Liver (tissue), 3 donors: ENCODE measurements at regions not wholly inside any gene's neighbourhood (a gene's known extent, or its start where the extent isn't known, plus 50 kb on each side); places are given as distances from the start of the nearest gene placed in this dataset.

ENCODE experiments used
- EGR1 ChIP-seq, 2 donors: IDR thresholded peaks; 2 replicates each; pipeline ENCODE4 v1.6.1; 2016 to 2018; ENCODE audit warnings: antibody characterized with exemption in 2 of 2, low read depth in 2 of 2
- GABPA ChIP-seq, 2 donors: IDR thresholded peaks in 1 of 2; conservative IDR thresholded peaks in 1 of 2; 2 replicates each; pipeline ENCODE4 v1.6.1; 2016; ENCODE audit warnings: antibody characterized with exemption in 2 of 2, mild to moderate bottlenecking in 1 of 2, moderate library complexity in 1 of 2
- JUND ChIP-seq, 2 donors: IDR thresholded peaks; 2 replicates each; pipeline ENCODE4 v1.6.1; 2016; ENCODE audit warnings: antibody characterized with exemption in 2 of 2
- RAD21 ChIP-seq, 2 donors: IDR thresholded peaks; 2 replicates each; pipeline ENCODE4 v1.6.1; 2016; ENCODE audit warnings: antibody characterized with exemption in 2 of 2, mild to moderate bottlenecking in 2 of 2
- REST ChIP-seq: IDR thresholded peaks from 2 replicates; pipeline ENCODE4 v1.6.1; 2016; ENCODE audit warnings: antibody characterized with exemption, mild to moderate bottlenecking
- RXRA ChIP-seq, 2 donors: IDR thresholded peaks; 2 replicates each; pipeline ENCODE4 v1.6.1; 2017 to 2018; ENCODE audit warnings: antibody characterized with exemption in 2 of 2, mild to moderate bottlenecking in 1 of 2
- TAF1 ChIP-seq: conservative IDR thresholded peaks from 2 replicates; pipeline ENCODE4 v1.6.1; 2016; ENCODE audit warnings: antibody characterized with exemption, mild to moderate bottlenecking
- YY1 ChIP-seq: IDR thresholded peaks from 2 replicates; pipeline ENCODE4 v1.6.1; 2016; ENCODE audit warnings: antibody characterized with exemption, mild to moderate bottlenecking
- TF ChIP-seq, protein P1 (sequence below): fragments of 150-350 bp; IDR thresholded peaks from 2 replicates; pipeline ENCODE4 v1.5.1; 2017; ENCODE audit warnings: improper control_type of control experiment, low read depth, low read length; ENCODE audit not compliant: missing input control
- TF ChIP-seq, protein P2 (sequence below): IDR thresholded peaks from 2 replicates; pipeline ENCODE4 v1.6.1; 2016; ENCODE audit warnings: antibody characterized with exemption
- TF ChIP-seq, protein P3 (sequence below): IDR thresholded peaks from 2 replicates; pipeline ENCODE4 v1.6.1; 2016; ENCODE audit warnings: antibody characterized with exemption
- donor health status: healthy.
- donor health status: healthy.

- TF ChIP-seq, protein P1, sequence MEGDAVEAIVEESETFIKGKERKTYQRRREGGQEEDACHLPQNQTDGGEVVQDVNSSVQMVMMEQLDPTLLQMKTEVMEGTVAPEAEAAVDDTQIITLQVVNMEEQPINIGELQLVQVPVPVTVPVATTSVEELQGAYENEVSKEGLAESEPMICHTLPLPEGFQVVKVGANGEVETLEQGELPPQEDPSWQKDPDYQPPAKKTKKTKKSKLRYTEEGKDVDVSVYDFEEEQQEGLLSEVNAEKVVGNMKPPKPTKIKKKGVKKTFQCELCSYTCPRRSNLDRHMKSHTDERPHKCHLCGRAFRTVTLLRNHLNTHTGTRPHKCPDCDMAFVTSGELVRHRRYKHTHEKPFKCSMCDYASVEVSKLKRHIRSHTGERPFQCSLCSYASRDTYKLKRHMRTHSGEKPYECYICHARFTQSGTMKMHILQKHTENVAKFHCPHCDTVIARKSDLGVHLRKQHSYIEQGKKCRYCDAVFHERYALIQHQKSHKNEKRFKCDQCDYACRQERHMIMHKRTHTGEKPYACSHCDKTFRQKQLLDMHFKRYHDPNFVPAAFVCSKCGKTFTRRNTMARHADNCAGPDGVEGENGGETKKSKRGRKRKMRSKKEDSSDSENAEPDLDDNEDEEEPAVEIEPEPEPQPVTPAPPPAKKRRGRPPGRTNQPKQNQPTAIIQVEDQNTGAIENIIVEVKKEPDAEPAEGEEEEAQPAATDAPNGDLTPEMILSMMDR, result no peak
- no peak for TF ChIP-seq REST
- no peak for TF ChIP-seq TAF1
- TF ChIP-seq JUND (IDR thresholded peaks at IDR 0.05), result no peak
- no peak for TF ChIP-seq GABPA (IDR thresholded peaks at IDR 0.05 in 1 of 2, conservative IDR thresholded peaks at IDR 0.05 in 1 of 2)
- TF ChIP-seq, protein P2, sequence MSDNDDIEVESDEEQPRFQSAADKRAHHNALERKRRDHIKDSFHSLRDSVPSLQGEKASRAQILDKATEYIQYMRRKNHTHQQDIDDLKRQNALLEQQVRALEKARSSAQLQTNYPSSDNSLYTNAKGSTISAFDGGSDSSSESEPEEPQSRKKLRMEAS, result no peak
- no peak for TF ChIP-seq RAD21 (IDR thresholded peaks at IDR 0.05)
- TF ChIP-seq, protein P3, sequence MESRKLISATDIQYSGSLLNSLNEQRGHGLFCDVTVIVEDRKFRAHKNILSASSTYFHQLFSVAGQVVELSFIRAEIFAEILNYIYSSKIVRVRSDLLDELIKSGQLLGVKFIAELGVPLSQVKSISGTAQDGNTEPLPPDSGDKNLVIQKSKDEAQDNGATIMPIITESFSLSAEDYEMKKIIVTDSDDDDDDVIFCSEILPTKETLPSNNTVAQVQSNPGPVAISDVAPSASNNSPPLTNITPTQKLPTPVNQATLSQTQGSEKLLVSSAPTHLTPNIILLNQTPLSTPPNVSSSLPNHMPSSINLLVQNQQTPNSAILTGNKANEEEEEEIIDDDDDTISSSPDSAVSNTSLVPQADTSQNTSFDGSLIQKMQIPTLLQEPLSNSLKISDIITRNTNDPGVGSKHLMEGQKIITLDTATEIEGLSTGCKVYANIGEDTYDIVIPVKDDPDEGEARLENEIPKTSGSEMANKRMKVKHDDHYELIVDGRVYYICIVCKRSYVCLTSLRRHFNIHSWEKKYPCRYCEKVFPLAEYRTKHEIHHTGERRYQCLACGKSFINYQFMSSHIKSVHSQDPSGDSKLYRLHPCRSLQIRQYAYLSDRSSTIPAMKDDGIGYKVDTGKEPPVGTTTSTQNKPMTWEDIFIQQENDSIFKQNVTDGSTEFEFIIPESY, result no peak
- no peak for TF ChIP-seq RXRA (IDR thresholded peaks at IDR 0.05)
- no peak for TF ChIP-seq YY1
- TF ChIP-seq EGR1 (IDR thresholded peaks at IDR 0.05; ENCODE audit: low read depth in 2 of 2), result no peak
Observed at GRCh38 chr18:78771496-78772359, 207.9 kb upstream of the SALL3 start.
